GM18511 (cell line): ENCODE measurements at regions not wholly inside any gene's neighbourhood (a gene's known extent, or its start where the extent isn't known, plus 50 kb on each side); places are given as distances from the start of the nearest gene placed in this dataset.
"Not testable (repeated sequence)": the region's sequence is repeated elsewhere in the genome, so short reads cannot be mapped to it uniquely, and the experiment has no call there.

ENCODE experiments used
- ATAC-seq: cut with Tn5 transposase; IDR thresholded peaks from one replicate; pipeline ENCODE4 v1.9.1; 2021; ENCODE audit warnings: mild to moderate bottlenecking, moderate library complexity; ENCODE audit not compliant: unreplicated experiment

- no peak for ATAC-seq
Measured at GRCh38 chr4:132076829-132077228, 1072.3 kb upstream of the PCDH10 start.

- ATAC-seq, result no peak
Measured at GRCh38 chr4:132085105-132085504, 1064.0 kb upstream of the PCDH10 start.

DNA sequence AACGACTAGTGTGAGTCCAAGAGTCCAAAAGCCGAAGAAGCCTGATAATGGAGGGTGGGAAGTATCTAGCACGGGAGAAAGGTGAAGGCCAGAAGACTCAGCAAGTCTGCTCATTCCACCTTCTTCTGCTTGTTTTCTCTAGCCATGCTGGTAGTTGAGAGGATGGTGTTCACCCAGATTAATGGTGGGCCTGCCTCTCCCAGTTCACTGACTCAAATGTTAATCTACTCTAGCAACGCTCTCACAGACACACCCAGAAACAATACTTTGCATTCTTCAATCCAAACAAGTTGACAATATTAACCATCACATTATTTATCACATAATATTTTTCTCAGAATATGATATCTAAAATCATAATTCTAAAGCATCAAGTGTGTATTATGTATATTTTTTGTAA lies 1055.1 kb upstream of the PCDH10 start:
- ATAC-seq, result no peak

DNA sequence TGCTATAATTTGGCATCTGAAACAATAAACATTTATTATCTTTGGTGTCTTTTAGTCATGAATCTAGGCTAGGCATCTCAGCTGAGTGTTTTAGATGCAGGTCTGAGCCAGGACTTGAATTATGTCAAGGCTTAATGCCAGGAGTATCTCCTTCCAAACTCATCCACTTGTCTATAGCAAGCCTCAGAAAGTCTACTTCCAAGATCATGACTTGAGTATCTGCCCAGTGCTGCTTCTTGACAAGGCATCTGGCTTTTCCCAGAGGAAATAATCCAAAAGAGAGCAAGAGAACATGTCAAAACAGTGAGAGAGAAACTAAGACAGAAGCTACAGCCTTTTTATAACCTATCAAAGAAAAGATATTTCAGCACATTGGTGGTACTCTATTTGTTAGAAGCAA lies 1052.1 kb upstream of the PCDH10 start:
- no peak for ATAC-seq

DNA sequence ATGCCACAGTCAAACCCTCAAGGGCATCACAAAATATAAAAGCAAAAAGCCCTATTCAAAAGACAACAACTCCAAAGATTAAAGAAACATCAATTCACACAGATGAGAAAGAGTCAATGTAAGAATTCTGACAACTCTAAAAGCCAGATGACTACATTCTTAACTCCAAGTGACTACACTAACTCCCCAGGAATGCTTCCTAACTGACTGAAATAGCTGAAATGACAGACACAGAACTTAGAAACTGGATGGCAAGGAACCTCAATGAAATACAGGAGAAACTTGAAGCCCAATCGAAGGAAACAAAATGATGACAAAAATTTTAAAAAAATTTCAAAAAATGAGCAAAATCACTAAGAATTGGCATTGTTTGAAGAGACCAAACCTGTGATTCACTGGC lies 1047.6 kb upstream of the PCDH10 start:
- ATAC-seq, result no peak

DNA sequence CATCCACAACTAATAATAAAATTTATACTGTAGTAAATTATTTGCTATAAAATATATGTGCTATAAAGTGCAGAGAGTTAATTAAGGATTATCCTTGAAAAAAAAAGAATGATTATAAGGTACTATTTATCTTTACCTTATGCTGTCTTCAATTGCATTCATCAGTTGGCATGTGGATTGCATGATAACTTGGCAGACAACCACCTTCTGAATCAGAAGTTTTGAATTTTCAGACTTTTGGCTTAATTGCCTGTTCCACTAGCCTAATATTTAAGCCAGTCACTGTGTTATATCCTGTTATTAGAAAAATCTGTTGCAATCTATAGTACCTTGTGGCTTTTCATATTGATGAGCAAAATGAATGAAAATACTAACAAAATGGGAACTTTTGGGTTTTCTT lies 1040.3 kb upstream of the PCDH10 start:
- ATAC-seq, result no peak

DNA sequence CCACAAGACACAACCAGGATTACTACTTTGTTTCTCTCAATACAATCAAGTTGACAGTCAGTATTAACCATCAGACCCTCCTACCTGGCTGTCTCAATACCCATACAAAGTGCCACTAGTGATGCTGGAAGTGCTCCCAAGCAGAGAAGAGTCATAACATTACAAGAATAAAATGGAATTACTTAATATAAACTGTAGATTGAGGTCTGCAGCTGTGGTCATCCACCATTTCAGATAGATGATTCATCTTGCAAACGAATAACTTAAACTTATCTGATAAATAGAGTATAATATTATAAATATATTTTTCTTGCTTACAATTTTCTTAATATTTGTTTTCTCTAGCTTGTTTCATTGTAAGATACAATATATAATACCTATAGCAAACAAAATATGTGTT lies 1034.2 kb upstream of the PCDH10 start:
- no peak for ATAC-seq

DNA sequence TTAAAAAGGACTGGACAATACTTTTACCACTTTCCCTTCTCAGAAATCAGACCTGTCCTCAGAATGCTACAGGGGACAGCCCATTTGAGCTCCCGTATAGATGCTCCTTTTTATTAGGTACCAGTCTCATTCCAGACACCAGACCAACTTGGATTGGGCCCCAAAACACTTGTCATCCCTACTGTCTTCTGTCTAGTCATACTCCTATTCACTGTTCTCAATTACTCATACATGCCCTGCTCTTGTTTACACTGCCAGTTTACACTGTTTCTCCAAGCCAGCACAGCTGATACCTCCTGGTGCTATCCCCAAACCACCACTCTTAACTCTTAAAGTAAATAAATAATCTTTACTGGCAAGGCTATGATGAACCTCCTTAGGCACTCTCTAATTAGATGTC lies 1026.4 kb upstream of the PCDH10 start:
- ATAC-seq, result not testable (repeated sequence)

DNA sequence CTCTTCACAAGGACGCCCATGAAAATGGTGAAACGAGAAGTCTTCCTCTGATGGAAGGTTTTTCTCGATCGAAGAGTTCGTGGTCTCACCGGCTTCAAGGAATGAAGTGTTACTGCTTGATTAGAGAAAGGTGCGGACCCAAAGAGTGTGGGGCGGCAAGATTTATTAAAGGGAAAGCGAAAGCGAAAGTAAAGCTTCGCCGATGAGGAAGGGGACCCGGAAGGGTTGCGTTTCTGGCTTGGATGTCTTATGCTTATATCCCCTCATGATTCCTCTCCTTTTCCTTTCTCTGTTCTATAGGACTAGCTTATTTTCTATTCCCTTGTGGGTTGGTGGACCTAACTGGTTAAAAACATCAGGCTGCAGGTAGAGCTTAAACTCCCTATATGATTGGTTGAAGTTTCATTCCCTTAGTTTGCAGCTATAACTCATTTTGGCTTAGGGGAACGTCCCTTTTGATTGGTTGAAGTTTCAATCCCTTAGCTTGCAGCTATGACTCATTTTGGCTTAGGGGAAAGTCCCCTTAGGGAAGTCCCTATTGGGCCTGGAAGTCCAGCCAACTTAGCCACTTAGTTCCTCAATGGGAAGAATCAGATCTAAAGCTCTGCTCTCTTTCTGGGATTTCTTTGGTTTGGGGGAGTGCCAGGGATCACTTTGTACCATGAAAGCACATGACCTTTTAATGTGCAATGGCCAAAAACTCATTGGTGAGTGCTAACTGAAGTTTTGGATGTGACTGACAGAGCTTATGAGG lies 1025.0 kb upstream of the PCDH10 start:
- ATAC-seq, result peak; percentile 77

DNA sequence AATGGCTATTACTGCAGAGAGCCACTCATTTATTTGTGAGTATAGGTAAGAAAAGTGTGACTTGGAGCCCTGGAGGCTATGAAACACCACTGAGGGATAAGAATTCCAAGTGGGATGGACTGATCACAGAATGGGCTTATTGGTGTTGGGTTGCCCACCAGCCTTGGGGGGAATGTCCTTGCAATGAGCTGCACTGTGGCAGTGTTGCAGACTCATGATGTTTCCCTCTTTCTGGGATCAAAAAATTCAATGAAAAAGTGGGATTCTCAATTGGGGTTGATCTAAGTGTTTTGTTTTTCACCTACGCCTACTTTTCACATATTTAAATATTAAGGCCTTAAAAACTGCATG lies 1024.5 kb upstream of the PCDH10 start:
- no peak for ATAC-seq

- ATAC-seq, result no peak
Measured at GRCh38 chr4:132125131-132125530, 1024.0 kb upstream of the PCDH10 start.

- no peak for ATAC-seq
Measured at GRCh38 chr4:132132433-132132832, 1016.7 kb upstream of the PCDH10 start.

GRCh38 chr4:132169660-132170059 lies 979.4 kb upstream of the PCDH10 start:
- no peak for ATAC-seq

DNA sequence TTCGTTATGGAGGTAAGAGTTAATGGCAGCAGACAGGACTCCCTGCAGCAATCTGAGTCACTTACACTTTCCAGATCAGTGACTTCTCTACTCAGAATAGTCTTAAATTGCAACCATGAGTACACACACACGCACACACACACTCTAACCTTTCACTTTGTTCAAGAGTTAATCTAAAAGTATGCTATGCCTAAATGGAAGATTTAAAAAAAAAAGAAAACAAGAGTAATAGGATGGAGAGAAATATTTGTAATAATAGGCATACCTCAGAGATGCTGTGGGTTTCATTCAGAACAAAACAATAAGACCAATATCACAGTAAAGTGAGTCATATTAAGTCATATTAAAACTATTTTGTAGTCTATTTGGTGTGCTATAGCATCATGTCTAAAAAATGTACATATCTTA lies 969.1 kb upstream of the PCDH10 start:
- no peak for ATAC-seq

GRCh38 chr4:132195176-132195575 lies 953.9 kb upstream of the PCDH10 start:
- ATAC-seq, result no peak

DNA sequence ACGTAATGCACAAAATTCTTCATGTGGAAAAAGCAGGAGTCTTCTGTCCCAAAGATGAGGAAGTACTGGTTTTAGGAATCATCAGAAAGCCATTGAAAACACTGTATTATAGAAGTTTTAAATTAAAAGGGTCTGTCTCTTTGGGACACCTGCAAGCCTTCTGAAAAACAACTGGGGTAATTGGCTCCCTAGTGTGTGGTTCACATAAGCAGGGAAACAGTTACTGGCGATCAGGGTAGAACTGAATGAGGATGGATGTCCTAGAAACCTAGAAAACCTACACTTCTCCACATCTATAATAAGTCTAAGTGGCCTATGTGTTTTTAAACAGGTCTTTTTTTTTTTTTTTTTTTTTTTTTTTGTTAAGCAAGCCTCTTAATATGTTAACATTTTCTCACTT lies 945.5 kb upstream of the PCDH10 start:
- ATAC-seq, result no peak

DNA sequence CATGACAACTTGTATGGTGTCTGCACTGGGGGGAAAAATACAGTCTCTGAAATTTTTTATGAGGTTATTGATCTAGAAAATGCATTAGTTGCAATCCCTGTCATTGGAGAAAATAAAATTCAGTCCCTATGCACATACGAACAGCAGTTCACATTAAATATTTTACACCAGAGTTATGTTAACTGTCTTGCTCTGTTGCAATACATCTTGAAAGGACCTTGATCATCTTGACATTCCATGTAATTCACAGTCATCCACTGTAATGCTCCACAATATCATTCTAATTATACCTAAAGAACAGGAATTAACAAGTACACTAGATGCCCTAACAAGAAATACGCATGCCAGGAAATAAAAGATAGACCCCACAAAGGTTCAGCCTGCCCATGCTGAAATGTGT lies 934.6 kb upstream of the PCDH10 start:
- no peak for ATAC-seq

- ATAC-seq, result no peak
Measured at GRCh38 chr4:132218406-132218805, 930.7 kb upstream of the PCDH10 start.

DNA sequence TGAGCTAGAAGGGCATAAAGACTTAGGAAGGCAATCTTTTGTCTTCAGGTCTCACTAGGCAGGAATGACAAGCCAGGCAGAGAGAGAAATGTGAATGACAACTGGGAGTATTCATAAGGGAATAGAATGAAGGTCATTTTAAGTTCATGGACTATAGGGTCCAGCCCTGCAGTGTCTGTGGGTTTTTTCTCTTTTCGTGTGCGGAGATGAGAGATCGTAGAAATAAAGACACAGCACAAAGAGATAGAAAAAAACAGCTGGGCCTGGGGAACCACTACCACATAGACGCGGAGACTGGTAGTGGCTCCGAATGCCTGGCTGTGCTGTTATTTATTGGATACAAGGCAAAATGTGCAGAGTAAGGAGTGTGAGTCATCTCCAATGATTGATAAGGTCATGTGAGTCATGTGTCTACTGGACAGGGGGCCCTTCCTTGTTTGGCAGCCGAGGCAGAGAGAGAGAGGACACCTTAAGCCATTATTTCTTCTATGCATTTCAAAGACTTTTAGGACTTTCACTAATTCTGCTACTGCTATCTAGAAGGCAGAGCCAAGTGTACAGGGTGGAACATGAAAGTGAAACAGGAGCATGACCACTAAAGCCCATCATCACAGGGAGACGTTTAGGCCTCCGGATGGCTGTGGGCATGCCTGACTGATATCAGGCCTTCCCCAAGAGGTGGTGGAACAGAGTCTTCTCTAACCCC lies 921.8 kb upstream of the PCDH10 start:
- ATAC-seq, result peak; percentile 73

DNA sequence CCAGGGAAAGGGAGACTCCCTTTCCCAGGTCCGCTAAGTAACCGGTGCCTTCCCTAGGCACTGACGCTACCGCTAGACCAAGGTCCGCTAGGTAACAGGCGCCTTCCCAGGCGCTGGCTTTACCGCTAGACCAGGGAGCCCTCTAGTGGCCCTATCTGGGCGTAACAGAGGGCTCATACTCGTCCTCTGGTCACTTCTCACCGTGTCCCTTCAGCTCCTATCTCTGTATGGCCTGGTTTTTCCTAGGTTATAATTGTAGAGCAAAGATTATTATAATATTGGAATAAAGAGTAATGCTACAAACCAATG lies 921.3 kb upstream of the PCDH10 start:
- ATAC-seq, result peak; percentile 89

DNA sequence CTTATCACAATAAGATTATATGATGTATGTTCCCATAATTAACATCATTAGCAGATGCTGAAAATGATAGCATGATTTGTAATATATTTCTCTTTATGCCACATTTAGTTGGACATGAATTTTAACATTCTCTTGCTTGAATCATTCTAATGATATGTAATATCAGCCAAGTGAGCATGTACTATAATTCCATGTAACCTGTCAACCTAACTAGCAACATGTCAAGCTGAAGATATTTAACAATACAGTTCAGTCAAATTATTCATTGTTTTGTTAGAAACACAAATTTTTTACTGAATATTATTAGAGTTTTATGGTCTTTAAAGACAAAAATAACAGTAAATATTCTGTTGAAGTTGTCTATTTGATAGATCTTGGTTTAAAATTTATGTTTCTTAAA lies 920.4 kb upstream of the PCDH10 start:
- no peak for ATAC-seq

GRCh38 chr4:132230025-132230424 lies 919.1 kb upstream of the PCDH10 start:
- no peak for ATAC-seq

GRCh38 chr4:132238697-132239096 lies 910.4 kb upstream of the PCDH10 start:
- ATAC-seq, result no peak
